Neural cell (in vitro differentiated cells): ENCODE measurements at regions not wholly inside any gene's neighbourhood (a gene's known extent, or its start where the extent isn't known, plus 50 kb on each side); places are given as distances from the start of the nearest gene placed in this dataset.

Experiments used
- H2AFZ ChIP-seq: fragments of 200-600, 300-800 bp; sonication (generic), shearing (Covaris generic); 2 replicates; pipeline ENCODE4 v1.6.0; 2014; ENCODE audit warnings: low read depth, mild to moderate bottlenecking, antibody characterized with exemption, low read length, moderate library complexity
- H3F3A ChIP-seq: fragments of 200-600 bp; shearing (Covaris generic); 2 replicates; pipeline ENCODE4 v1.6.1; 2016; ENCODE audit warnings: mild to moderate bottlenecking, moderate library complexity, mixed read lengths, antibody characterized with exemption, low read length; ENCODE audit not compliant: insufficient read depth, poor library complexity, severe bottlenecking
- H3K27ac ChIP-seq: fragments of 200-600, 300-800 bp; sonication (generic), shearing (Covaris generic); 2 replicates; pipeline ENCODE4 v1.5.1; 2014; ENCODE audit warnings: mild to moderate bottlenecking, low read length, moderate library complexity
- H3K27me3 ChIP-seq: fragments of 300-800, 200-600 bp; sonication (generic), shearing (Covaris generic); 2 replicates; pipeline ENCODE4 v1.6.0; 2014; ENCODE audit warnings: mild to moderate bottlenecking, low read depth, low read length, moderate library complexity; ENCODE audit not compliant: insufficient read depth
- H3K36me3 ChIP-seq: fragments of 300-800, 200-600 bp; sonication (generic), shearing (Covaris generic); 2 replicates; pipeline ENCODE4 v1.5.1; 2014; ENCODE audit warnings: mild to moderate bottlenecking, antibody characterized with exemption, low read length, moderate library complexity; ENCODE audit not compliant: insufficient read depth
- H3K4me2 ChIP-seq: fragments of 300-800, 200-600 bp; sonication (generic), shearing (Covaris generic); 2 replicates; pipeline ENCODE4 v1.6.0; 2014; ENCODE audit warnings: mild to moderate bottlenecking, low read length
- H3K4me3 ChIP-seq: fragments of 300-800, 200-600 bp; sonication (generic), shearing (Covaris generic); 2 replicates; pipeline ENCODE4 v1.5.1; 2014; ENCODE audit warnings: mild to moderate bottlenecking, low read length, moderate library complexity
- H3K79me2 ChIP-seq: fragments of 200-600 bp; shearing (Covaris generic); replicated peaks from 2 replicates; pipeline ENCODE4 v1.6.0; 2014; ENCODE audit warnings: mild to moderate bottlenecking, low read length, moderate library complexity; ENCODE audit not compliant: insufficient read depth
- H3K9ac ChIP-seq: fragments of 300-800, 200-600 bp; sonication (generic), shearing (Covaris generic); 2 replicates; pipeline ENCODE4 v1.6.1; 2016; ENCODE audit warnings: mild to moderate bottlenecking, low read length, mixed read lengths
- H3K9me2 ChIP-seq: fragments of 200-600 bp; shearing (Covaris generic); 2 replicates; pipeline ENCODE4 v1.6.1; 2016; ENCODE audit warnings: mild to moderate bottlenecking, low read length, mixed read lengths; ENCODE audit not compliant: insufficient read depth
- H3K9me3 ChIP-seq: fragments of 200-600, 300-800 bp; sonication (generic), shearing (Covaris generic); 2 replicates; pipeline ENCODE4 v1.6.1; 2016; ENCODE audit warnings: mild to moderate bottlenecking, mixed run types, low read length, moderate library complexity, mixed read lengths
- H4K20me1 ChIP-seq: fragments of 200-600 bp; shearing (Covaris generic); 2 replicates; pipeline ENCODE4 v1.6.1; 2016; ENCODE audit warnings: mild to moderate bottlenecking, mixed run types; ENCODE audit not compliant: insufficient read depth
- CTCF ChIP-seq: fragments of 450-650 bp; IDR thresholded peaks from 2 replicates; pipeline ENCODE4 v1.5.1; 2014; ENCODE audit warnings: antibody characterized with exemption, mild to moderate bottlenecking, moderate library complexity; ENCODE audit not compliant: poor library complexity, severe bottlenecking
- EP300 ChIP-seq: fragments of 450-650 bp; conservative IDR thresholded peaks from 2 replicates; pipeline ENCODE4 v1.6.1; 2014; ENCODE audit warnings: antibody characterized with exemption, mild to moderate bottlenecking, moderate library complexity; ENCODE audit not compliant: poor library complexity, severe bottlenecking
- MXI1 ChIP-seq: fragments of 450-650 bp; conservative IDR thresholded peaks from 2 replicates; pipeline ENCODE4 v1.6.1; 2014; ENCODE audit warnings: antibody characterized with exemption, mild to moderate bottlenecking; ENCODE audit not compliant: poor library complexity, severe bottlenecking
- POLR2AphosphoS5 ChIP-seq: IDR thresholded peaks from 2 replicates; pipeline ENCODE4 v1.6.1; 2012
- RAD21 ChIP-seq: fragments of 450-650 bp; conservative IDR thresholded peaks from 2 replicates; pipeline ENCODE4 v1.6.1; 2014; ENCODE audit warnings: antibody characterized with exemption, mild to moderate bottlenecking, moderate library complexity
- REST ChIP-seq: IDR thresholded peaks from 2 replicates; pipeline ENCODE4 v1.6.1; 2012; ENCODE audit warnings: borderline replicate concordance
- SMC3 ChIP-seq: fragments of 450-650 bp; conservative IDR thresholded peaks from 2 replicates; pipeline ENCODE4 v1.6.1; 2014; ENCODE audit warnings: antibody characterized with exemption, mild to moderate bottlenecking, moderate library complexity; ENCODE audit not compliant: poor library complexity
- TAF1 ChIP-seq: IDR thresholded peaks from 2 replicates; pipeline ENCODE4 v1.6.1; 2012; ENCODE audit warnings: low read depth

- no peaks in the 10 kb centered on the region for H3K9me3 ChIP-seq
- no peak overlapping the region for H3K4me3 ChIP-seq
- no peak for TF ChIP-seq POLR2AphosphoS5
- TF ChIP-seq TAF1 = no peak
- H3K27ac ChIP-seq = no peak overlapping the region
- H4K20me1 ChIP-seq = no peaks in the 10 kb centered on the region
- no peaks in the 10 kb centered on the region for H3K79me2 ChIP-seq
- H3K4me2 ChIP-seq = no peak overlapping the region
- no peak overlapping the region for H2AFZ ChIP-seq
- no peaks in the 10 kb centered on the region for H3K9me2 ChIP-seq
- H3K27me3 ChIP-seq = no peaks in the 10 kb centered on the region
- no peaks in the 10 kb centered on the region for H3K36me3 ChIP-seq
- no peaks in the 10 kb centered on the region for H3F3A ChIP-seq
- no peak overlapping the region for H3K9ac ChIP-seq
Observed at GRCh38 chr2:195486520-195486919, 170.5 kb upstream of the SLC39A10 start.

GRCh38 chr2:195482010-195482409 lies 175.0 kb upstream of the SLC39A10 start:
- Histone ChIP-seq H3K9ac (no peak overlapping the region), H3K79me2 (no peaks in the 10 kb centered on the region), H3K36me3 (no peaks in the 10 kb centered on the region), H2AFZ (no peak overlapping the region), H3K9me3 (no peaks in the 10 kb centered on the region), H3F3A (no peaks in the 10 kb centered on the region), H3K27me3 (no peaks in the 10 kb centered on the region), H3K4me3 (no peak overlapping the region), H3K27ac (no peak overlapping the region), H3K4me2 (no peak overlapping the region), H3K9me2 (no peaks in the 10 kb centered on the region), H4K20me1 (no peaks in the 10 kb centered on the region)
- TF ChIP-seq EP300 = no peak
- no peak for TF ChIP-seq TAF1
- TF ChIP-seq POLR2AphosphoS5 = no peak
- no peak for TF ChIP-seq REST
- TF ChIP-seq RAD21 = no peak
- TF ChIP-seq SMC3 = no peak
- no peak for TF ChIP-seq CTCF

- Histone ChIP-seq H3K9me2 (no peaks in the 10 kb centered on the region), H3K9me3 (no peaks in the 10 kb centered on the region), H3K4me2 (no peak overlapping the region), H3F3A (no peaks in the 10 kb centered on the region), H3K27ac (no peak overlapping the region), H3K4me3 (no peak overlapping the region), H3K27me3 (no peaks in the 10 kb centered on the region), H2AFZ (no peak overlapping the region), H3K79me2 (no peaks in the 10 kb centered on the region), H3K36me3 (no peaks in the 10 kb centered on the region), H4K20me1 (no peaks in the 10 kb centered on the region), H3K9ac (no peak overlapping the region)
- TF ChIP-seq TAF1 (no peak), REST (no peak), RAD21 (no peak), MXI1 (no peak), SMC3 (no peak)
Observed at GRCh38 chr2:195480121-195480520, 176.9 kb upstream of the SLC39A10 start.
